Colonic mucosa (tissue), 4 donors: ENCODE measurements at regions not wholly inside any gene's neighbourhood (a gene's known extent, or its start where the extent isn't known, plus 50 kb on each side); places are given as distances from the start of the nearest gene placed in this dataset.

Source experiments
- DNase-seq: peaks from one replicate; pipeline ENCODE4 v3.0.0-alpha.2; 2020
- H3K27ac ChIP-seq: fragments of 200-600 bp; one replicate; pipeline ENCODE4 v1.8.0; 2021
- H3K27me3 ChIP-seq: fragments of 200-600 bp; one replicate; pipeline ENCODE4 v1.8.0; 2021
- H3K36me3 ChIP-seq: fragments of 200-600 bp; one replicate; pipeline ENCODE4 v1.8.0; 2021
- H3K4me1 ChIP-seq: fragments of 200-600 bp; one replicate; pipeline ENCODE4 v1.8.0; 2021; ENCODE audit warnings: mild to moderate bottlenecking
- H3K4me3 ChIP-seq: fragments of 200-600 bp; one replicate; pipeline ENCODE4 v1.8.0; 2021
- H3K9ac ChIP-seq, 2 donors: one replicate each; pipeline ENCODE4 v1.7.0; 2013; ENCODE audit warnings: control low read depth in 2 of 2, low read depth in 2 of 2, low read length in 2 of 2
- H3K9me3 ChIP-seq: fragments of 200-600 bp; one replicate; pipeline ENCODE4 v1.8.0; 2021
- CTCF ChIP-seq: fragments of 200-600 bp; IDR thresholded peaks from one replicate; pipeline ENCODE4 v1.8.0; 2022; ENCODE audit warnings: antibody characterized with exemption, mild to moderate bottlenecking
- intact Hi-C: fragments of 100-400 bp; cut with DNase I; formaldehyde crosslinking; loops from one replicate; pipeline ENCODE4 v1.14.1; 2022
- donor health status: healthy.
- donor health status: DM: no; HTN: no; CAD: no.
- donor health status: DM: no; HTN: no; CAD: no.

- Histone ChIP-seq H3K9me3 (no peaks in the 10 kb centered on the region), H3K27me3 (no peaks in the 10 kb centered on the region), H3K4me1 (no peaks in the 10 kb centered on the region), H3K36me3 (no peaks in the 10 kb centered on the region), H3K27ac (no peak overlapping the region), H3K4me3 (no peak overlapping the region), H3K9ac (no peak overlapping the region)
- no peak for DNase-seq
- intact Hi-C loops = no loop called here
- TF ChIP-seq CTCF = no peak
These were observed 548.5 kb downstream of the CD83 start for GRCh38 chr6:14665827-14666724.

- H3K27ac ChIP-seq = no peak overlapping the region
- no peaks in the 10 kb centered on the region for H3K4me1 ChIP-seq
- H3K9me3 ChIP-seq = no peaks in the 10 kb centered on the region
- TF ChIP-seq CTCF = no peak
- no peaks in the 10 kb centered on the region for H3K27me3 ChIP-seq
- intact Hi-C loops = no loop called here
- H3K4me3 ChIP-seq = no peak overlapping the region
- no peak for DNase-seq
- H3K36me3 ChIP-seq = no peaks in the 10 kb centered on the region
- no peak overlapping the region for H3K9ac ChIP-seq
These were observed 553.2 kb downstream of the CD83 start for GRCh38 chr6:14670806-14671205.

GRCh38 chr6:14671261-14671681 lies 553.7 kb downstream of the CD83 start:
- Histone ChIP-seq H3K4me1 (no peaks in the 10 kb centered on the region), H3K36me3 (no peaks in the 10 kb centered on the region), H3K9me3 (no peaks in the 10 kb centered on the region), H3K9ac (no peak overlapping the region), H3K27ac (no peak overlapping the region), H3K27me3 (no peaks in the 10 kb centered on the region), H3K4me3 (no peak overlapping the region)
- intact Hi-C loops = no loop called here
- no peak for DNase-seq
- no peak for TF ChIP-seq CTCF

DNA sequence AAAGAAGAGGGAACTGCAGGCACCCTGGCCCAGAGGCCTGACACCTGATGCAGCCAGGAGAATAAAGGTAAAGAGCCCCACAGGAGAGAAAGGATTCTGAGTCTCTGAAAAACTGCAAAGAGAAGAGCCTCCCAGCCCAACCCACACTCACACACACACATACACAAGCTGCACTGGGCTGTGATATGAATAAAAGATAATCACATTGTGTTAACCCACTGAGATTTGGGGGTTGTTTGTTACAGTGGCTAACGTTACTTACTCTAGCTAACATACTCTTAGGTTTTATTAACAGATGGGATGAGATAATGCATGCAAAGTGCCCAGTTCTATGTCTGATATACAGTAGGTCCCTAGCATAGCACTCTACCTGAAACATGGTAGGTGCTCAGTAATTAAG lies 554.4 kb downstream of the CD83 start:
- no peak overlapping the region for H3K9ac ChIP-seq
- H3K4me1 ChIP-seq = no peaks in the 10 kb centered on the region
- TF ChIP-seq CTCF = no peak
- DNase-seq = no peak
- no peaks in the 10 kb centered on the region for H3K36me3 ChIP-seq
- H3K9me3 ChIP-seq = no peaks in the 10 kb centered on the region
- H3K4me3 ChIP-seq = no peak overlapping the region
- intact Hi-C loops = no loop called here
- H3K27me3 ChIP-seq = no peaks in the 10 kb centered on the region
- H3K27ac ChIP-seq = no peak overlapping the region

DNA sequence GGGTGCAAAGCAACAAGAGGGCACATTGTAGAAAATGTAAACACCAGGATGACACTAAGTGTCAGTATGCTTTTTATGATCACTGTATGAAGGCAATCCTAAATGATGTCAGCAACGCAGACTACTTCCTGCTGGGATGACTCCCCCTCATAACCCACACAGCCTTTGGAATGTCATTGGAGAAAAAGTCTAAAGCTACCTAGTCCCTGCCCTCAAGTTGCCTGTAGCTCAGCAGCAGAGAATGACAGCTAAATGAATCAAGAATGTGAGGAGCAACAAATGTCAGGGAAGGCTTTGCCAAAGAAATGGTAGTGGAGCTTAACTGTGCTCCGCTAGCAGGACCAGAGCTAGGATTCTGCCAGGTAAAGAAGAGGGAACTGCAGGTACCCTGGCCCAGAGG lies 555.6 kb downstream of the CD83 start:
- H3K36me3 ChIP-seq = no peaks in the 10 kb centered on the region
- no peak for TF ChIP-seq CTCF
- no peak overlapping the region for H3K4me3 ChIP-seq
- H3K9ac ChIP-seq = no peak overlapping the region
- H3K4me1 ChIP-seq = no peaks in the 10 kb centered on the region
- H3K27ac ChIP-seq = no peak overlapping the region
- no peak for DNase-seq
- H3K27me3 ChIP-seq = no peaks in the 10 kb centered on the region
- H3K9me3 ChIP-seq = no peaks in the 10 kb centered on the region
- intact Hi-C loops = no loop called here
